ENCODE measurements at regions not wholly inside any gene's neighbourhood (a gene's known extent, or its start where the extent isn't known, plus 50 kb on each side); places are given as distances from the start of the nearest gene placed in this dataset.

- no peak for DNase-seq
Observed at GRCh38 chr13:31930490-31930889, 101.1 kb upstream of the FRY start.

- DNase-seq, result no peak
Observed at GRCh38 chr13:31930901-31931522, 100.6 kb upstream of the FRY start.

GRCh38 chr13:31937436-31937835 is 94.1 kb upstream of the FRY start:
- DNase-seq, result no peak

GRCh38 chr13:31940076-31940475 is 91.5 kb upstream of the FRY start:
- no peak for DNase-seq

GRCh38 chr13:31943591-31943990 is 88.0 kb upstream of the FRY start:
- no peak for DNase-seq

- no peak for DNase-seq
Observed at GRCh38 chr13:31944262-31945160, 87.1 kb upstream of the FRY start.

GRCh38 chr13:31945202-31945961 is 86.2 kb upstream of the FRY start:
- DNase-seq, result no peak

GRCh38 chr13:31946091-31946770 is 85.3 kb upstream of the FRY start:
- no peak for DNase-seq

GRCh38 chr13:31947105-31947504 is 84.5 kb upstream of the FRY start:
- DNase-seq, result no peak

GRCh38 chr13:31947506-31947905 is 84.1 kb upstream of the FRY start:
- no peak for DNase-seq

GRCh38 chr13:31949486-31949885 is 82.1 kb upstream of the FRY start:
- no peak for DNase-seq

- DNase-seq, result no peak
Observed at GRCh38 chr13:31950111-31950815, 81.3 kb upstream of the FRY start.

- no peak for DNase-seq
Observed at GRCh38 chr13:31951215-31951678, 80.3 kb upstream of the FRY start.

- DNase-seq, result no peak
Observed at GRCh38 chr13:31952641-31953380, 78.8 kb upstream of the FRY start.

GRCh38 chr13:31955101-31955500 is 76.5 kb upstream of the FRY start:
- DNase-seq, result no peak

- DNase-seq, result no peak
Observed at GRCh38 chr13:31955741-31956140, 75.8 kb upstream of the FRY start.

GRCh38 chr13:31956980-31957644 is 74.5 kb upstream of the FRY start:
- no peak for DNase-seq

GRCh38 chr13:31957772-31958171 is 73.8 kb upstream of the FRY start:
- DNase-seq, result no peak

GRCh38 chr13:31962731-31963370 is 68.7 kb upstream of the FRY start:
- DNase-seq, result no peak

GRCh38 chr13:31963631-31964030 is 67.9 kb upstream of the FRY start:
- DNase-seq, result no peak
